ENCODE measurements at regions not wholly inside any gene's neighbourhood (a gene's known extent, or its start where the extent isn't known, plus 50 kb on each side); places are given as distances from the start of the nearest gene placed in this dataset.

DNA sequence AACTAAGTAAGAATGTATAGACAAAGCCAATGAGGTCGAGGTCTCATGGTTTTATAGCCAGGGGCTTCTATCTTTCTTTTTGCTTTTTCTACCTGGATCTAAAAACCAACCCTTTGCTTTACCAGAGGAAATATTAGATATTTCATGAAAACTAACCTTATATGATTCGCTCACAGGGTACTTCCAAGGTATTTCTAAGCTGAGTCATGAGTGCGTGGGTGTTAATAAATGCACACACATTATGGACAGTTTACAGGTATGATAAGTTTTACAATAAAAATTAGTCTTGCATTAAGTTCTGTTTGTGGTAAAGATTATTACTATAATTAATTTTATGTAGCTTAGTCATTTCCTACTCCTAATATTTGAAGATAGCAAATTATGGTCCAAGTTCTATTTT, 217.2 kb downstream of the CHRM3 start:
- DNase-seq, result no peak

DNA sequence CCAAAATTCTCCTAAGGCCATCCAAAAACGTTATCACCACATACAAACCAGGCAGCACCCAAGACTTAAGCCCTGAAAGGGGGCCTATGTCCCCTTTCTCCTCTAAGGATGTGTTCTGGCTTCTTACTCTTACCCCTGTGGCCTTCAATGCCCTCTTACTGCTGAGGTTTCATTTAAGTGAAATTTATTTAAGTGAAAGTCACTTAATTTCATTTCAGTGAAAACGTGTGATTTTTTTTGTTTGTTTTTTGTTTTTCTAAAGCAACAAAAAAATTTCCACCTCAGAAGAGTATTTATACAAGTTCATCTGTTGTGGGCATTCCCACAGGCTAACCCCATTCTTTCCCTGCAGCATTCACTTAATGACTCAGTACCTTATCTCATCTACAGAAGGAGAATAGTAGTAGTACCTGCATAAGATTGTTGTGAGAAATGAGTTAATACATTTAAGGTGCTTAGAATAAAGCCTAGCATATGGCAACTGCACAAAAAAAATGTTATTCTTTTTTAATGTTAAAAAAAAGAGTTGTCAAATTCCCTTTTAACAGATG, 220.6 kb downstream of the CHRM3 start:
- DNase-seq, result no peak

DNA sequence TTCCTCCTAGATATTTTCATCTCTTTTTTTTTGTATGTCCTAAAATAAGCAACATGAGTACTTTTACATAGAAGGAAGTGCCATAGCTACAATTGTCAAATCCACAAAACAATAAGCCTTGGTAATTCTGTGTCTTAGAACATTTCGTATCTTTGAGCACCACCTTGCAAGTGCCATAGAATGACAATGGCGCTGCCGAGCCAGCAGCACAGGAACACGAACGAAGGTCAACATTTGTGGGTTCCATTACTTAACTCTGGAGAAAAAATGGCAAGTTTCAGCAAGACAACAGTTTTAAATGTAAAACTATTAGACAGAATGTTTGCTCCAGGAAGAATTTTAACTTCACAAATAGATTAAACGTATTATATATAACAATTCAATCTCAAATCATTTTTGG, 222.1 kb downstream of the CHRM3 start:
- DNase-seq, result no peak

DNA sequence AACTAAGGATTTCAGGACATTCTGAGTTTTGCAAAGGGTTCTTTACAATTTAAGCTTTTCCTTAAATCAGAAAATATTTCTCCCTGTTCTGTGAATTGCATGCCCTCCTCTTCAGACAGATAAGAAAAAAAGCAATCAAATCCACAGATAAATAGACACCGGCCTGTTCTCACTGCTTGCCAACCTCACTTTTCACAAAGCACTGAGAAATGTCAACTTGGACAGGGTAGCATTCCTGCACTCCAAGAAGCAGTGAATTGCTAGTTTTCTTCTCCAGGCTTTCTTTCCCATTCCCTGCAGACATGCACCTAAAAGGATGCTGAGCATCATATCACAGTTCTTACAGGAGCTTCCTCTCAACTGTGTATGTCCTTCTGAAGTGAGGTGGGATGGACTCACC, 226.0 kb downstream of the CHRM3 start:
- DNase-seq, result no peak

DNA sequence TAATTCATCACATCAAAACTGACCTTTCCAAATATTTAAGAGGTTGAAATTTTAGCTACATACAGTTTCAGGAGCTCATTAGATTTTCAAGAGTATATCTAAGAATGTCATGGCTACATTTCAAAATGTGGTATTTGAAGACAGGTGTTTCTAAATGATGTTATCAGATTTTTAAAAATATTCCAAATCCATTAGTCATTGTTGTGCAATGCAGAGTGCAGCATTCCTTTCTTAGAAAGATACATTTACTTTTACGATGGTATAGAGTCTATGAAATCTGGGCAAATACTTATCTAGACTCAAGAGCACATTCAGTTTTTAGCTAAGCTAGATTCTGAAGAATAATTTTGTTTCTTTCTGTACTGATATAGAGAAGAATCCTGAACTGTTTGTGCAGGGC, 230.3 kb downstream of the CHRM3 start:
- DNase-seq, result no peak

DNA sequence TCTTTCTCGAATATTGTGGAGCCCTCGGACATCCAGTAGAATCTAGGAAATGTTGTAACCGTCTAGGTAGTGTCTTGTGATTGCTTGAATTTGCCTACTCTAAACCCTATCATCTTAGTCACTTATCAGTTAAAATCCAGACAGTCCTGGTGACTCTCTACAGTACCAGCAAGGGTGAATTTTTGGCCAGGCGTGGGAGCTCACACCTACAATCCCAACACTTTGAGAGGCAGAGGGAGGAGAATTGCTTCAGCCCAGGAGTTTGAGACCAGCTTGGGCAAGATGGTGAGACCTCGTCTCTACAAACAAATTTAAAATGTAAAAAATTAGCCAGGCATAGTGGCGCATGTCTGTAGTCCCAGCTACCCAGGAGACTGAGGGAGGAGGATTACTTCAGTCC, 230.9 kb downstream of the CHRM3 start:
- DNase-seq, result no peak

DNA sequence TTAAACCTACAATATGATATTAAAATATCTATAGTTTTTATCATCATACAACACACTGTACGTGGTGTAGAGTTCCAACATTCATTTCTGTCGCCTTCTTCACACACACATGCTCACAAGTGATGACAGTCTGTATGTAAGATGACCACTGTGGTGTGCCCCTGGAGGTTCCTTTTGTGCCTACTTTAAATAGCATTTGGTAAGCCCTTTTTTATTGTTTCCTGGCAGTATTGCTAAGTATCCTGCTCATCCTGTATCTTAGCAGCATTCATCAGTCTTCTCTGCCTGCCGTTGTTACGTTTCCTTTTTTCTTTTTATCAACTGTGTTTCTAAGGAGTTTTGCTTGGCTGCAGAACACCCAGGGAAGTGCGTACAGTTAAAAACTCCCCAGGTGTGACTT, 231.4 kb downstream of the CHRM3 start:
- DNase-seq, result no peak

DNA sequence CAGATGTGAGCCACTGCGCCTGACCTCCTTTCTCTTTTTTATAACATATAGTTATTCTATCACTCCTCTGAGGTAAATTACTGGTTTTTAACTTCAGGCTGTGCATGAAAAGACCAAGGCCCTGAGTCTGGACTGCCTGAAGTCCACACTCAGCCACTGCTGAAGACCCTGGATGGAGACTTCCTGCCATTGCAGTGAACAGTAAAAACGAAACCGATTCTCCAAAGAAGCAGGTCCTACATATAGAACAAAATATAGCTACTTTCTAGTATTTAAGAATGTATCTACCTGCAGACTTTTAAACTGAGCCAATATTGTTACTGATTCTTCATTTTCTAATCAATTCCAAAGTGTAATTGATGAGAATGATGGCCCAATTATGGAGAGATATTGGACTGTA, 232.8 kb downstream of the CHRM3 start:
- DNase-seq, result no peak

DNA sequence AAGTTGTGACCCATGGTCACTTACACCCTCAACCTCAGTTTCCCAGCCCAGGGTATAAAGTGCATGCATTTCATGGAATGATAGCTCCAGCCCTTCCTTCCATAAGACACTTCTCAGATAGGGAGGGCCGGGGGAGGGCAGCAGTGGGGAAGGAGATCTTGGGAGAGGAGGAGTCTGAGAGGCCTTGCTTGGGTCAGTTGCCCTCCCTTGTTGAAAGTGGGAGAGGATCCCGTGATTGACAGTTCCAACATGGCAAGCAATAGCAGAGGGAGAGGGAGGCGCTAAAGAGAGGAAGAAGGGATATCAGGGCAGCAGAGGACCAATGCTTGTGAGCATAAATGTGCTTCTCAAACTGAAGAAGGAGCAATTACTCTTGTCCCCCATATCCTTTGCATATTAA, 244.4 kb downstream of the CHRM3 start:
- no peak for DNase-seq

DNA sequence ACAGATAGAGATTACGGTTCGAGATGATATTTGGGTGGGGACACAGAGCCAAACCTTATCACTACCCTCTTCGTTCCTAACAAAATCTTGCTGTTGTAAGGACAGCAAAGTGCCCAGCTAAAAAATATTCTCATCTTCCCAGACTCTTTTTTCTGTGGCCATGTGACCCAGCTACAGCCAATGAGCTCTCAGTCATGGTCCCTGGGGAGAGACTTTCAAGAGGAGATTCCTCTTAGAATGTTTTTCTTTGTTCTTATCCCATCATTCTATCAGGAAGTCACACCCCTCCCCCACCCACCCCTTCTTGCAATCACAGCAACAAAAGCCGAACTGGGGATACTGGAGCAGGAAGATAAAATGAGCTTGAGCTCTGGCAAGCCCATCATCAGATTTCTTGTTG, 247.1 kb downstream of the CHRM3 start:
- no peak for DNase-seq

DNA sequence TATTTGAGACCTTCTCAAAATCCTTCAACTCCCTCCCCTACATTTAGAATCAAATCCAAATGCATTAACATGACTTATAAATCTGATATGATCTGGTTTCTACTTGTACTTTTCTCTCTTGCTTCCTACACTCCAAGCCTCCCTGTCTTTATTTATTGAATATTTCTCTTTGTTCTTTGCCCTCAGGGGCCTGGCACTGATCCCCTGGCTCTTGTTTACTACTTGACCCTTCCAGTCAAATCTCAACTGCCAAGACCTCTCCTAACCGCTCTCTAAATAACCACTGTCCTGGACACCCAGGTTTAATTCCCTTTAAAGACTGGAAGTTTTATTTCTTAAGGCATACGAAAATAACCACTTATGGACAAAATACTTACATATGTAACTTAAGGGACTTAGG, 248.9 kb downstream of the CHRM3 start:
- DNase-seq, result no peak

DNA sequence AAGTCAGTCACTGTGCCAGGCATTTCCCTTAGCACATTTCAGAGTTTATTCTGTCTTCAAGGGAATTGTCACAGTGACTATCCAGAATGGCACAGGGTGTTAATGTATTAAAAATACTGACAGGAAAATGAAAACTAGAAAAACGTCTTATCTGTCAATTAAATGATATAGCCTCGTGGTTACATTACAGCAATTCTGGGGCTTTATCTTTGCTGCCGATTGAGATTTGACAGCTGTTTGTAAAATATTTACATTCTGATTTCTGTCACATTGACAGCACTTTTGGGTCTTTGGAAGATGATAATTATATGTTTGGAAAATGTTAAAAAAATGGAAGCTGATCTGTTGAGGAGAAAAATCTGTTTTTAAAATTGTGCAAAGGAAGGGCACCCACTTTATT, 250.0 kb downstream of the CHRM3 start:
- DNase-seq, result no peak

DNA sequence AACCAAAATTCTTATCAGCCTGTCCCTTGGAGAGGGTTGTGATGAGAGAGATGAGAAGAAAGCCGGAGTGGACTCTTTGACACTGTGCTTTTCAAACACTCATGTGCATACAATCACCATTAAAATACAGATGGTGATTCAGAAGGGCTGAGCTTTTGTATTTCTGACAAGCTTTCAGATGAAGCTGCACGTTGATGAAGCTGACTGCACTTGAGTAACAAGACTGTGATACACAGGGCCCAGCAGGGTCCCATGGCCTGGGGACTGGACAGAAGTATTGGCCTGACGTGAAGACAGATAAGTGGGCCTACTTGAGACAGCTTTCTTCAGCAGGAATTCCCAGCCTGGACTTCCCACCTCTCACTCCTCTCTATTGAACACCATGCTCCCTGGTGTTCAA, 258.2 kb downstream of the CHRM3 start:
- no peak for DNase-seq

DNA sequence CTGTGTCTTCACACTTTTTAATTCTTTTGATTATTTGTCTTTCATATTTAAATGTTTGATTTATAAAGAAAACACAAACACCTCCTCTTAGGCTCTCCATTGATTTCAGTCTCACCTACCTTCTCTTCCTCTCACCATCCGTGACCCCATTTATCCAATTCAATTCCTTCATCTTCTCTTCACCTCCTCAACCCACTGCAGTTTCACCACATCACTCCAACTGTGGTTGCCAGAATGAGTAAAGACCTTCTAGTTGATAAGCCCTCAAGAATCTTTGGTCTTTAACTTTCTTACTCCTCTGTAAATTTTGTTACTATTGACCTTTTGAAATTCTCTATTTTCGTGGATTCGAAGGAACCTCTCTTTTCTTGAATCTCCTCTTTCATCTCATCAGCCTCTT, 260.7 kb downstream of the CHRM3 start:
- no peak for DNase-seq

DNA sequence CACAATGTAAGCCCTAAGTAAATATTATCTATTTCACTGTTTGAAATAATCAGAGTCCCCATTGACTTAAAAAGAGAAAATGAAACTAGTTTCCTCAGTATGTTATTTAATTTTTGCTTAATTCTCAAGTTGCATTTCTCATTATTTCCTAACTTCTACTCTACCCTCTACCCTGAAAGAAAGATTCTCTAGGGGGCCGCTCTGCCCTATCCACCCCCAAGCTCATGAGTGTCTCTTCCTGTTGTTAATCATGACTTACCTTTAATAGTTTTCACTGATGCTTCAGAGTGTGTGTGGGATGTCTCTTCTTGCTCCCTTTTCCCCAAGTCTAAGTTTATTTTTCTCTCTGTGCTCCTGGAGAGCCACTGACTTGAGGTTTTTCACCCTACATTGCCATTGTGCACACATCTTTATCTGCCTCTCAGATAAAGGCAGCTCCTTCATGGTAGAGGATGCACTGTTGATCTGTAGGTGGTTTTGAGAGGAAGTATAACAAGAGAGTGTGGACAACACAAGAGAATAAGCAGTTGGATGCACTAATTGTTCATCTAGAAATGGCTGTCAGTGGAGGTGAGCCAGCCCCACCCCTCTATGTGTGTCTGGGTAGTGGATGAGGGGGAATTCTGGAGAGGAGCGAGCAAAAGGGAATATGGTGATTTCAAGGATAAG, 261.7 kb downstream of the CHRM3 start:
- DNase-seq, result no peak

DNA sequence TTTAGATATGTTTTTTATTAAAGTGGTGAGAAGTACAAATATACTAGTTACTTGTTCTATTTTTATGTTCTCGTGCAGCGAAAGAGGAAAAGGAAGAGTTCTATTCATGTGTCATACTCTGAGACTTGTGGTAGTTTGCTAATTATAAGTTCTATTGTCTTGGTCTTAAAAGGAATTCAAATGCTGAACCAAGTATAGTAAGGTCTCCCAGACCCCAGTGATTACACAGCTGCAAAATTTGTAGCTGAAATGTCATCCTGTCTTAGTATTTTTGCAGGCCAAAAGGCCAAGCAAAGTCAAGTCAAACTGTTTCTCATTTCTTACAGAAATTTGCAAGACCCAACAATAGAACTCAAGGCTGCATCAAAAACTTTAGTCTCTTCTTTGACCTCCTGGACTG, 268.7 kb downstream of the CHRM3 start:
- peak in 1 of 4 experiments; percentile 23 for DNase-seq

DNA sequence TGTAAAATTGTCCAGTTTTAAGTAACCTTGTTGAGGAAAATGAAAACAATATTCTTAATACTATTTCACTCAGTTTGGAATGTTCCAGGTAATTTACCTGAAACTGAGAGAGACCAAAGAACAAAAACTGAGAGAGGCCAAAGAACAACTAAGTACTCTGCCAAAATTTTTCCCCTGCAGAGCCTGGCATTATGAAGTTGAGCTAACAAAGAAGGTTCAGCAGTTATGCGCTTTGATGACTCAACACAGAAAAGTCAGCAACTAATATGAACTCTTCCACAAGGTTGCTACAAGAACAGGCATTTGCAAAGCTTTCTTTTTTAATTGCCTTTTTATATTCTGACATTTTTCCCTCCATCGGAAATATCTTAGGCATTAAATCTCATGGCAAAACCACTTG, 270.9 kb downstream of the CHRM3 start:
- DNase-seq, result no peak

DNA sequence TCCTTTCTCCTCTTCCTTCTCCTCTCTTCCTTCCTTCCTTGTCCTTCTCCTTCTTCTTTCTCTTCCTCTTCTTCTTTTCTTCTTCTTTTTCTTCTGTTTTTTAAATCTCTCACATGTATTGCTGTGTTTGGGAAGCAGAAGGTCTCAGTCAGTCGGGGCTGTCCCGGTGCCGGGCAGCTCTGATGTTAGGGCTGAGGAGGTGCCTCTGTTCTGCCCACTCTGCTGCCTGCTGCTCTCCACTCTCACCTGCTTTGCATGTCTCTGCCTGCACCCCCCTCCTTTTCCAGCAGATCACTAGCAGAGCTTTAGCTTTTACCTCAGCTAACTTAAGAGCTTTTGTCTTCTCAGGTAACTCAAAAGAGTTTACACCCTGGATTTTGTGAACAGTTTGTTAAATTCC, 276.6 kb downstream of the CHRM3 start:
- no peak for DNase-seq

DNA sequence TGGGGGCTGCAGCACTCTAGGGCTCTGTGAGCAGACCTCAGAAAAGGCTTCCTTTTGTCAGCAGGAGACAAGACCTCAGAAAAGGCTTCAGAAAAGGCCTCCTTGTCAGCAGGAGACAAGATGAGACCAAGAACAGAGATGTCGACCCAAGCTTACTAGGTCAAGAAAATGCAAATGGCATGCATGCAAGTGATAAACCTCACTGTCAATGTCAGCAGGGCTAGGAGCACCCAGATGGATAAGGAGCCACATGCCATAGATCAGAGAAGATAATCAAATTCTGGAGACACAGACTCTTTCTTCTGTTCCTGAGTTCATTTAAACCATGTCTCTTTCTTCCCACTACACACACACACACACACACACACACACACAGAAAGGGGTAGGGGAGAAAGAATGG, 285.9 kb downstream of the CHRM3 start:
- no peak for DNase-seq

DNA sequence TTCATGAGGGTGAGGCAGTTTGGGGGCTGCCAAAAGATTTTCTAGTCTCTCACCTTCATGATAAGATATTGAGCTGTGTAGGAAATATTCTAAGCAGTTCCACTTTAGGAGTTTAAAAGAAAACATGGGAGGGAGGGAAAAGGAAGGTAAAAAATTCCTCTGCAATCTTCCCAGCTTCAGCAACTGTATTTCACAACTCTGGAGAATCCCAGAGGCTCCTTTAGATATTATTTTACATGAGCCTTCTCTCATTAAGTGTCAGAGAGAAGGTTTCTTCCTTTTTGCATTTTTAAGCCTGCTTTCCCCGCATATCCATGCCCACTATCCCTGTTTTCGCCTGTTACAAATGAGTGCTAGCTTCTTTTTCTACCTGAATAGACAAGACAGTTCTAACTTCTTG, 289.4 kb downstream of the CHRM3 start:
- DNase-seq, result no peak

DNA sequence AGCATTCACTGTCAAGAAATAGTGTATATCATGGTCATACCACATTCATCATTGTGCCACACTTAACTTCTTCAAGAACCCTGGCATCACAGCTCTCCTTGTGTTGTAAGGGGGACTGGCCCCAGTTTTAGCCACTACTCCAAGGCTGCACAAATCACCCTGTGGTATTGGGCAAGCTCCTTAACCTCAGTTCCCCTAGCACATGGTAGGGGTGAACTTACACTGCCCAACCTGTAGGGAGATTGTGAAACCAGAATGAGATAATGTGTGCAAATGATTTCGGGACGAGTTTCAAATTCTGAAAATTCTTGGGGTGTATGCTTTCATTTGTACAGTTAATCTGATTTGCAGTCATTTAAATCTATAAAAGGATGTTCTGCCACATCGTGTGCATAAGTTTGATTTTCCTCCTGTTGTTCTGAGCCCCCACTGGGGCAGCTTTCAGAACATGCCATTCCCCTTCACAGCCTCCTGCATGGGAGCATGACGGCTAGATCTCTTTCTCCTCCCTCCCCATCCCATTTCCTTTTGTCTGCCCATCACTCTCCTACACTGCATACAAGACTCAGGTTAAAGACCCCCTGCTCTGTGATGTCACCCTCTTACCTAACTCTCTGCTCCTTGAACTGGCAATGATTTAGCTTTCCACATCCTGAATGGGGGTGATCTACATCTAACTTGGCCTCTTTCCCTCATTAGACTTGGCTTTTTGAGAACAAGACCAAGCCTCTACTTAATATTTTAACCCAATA, 290.3 kb downstream of the CHRM3 start:
- DNase-seq, result peak in 2 of 4 experiments; percentile 3 to 4

DNA sequence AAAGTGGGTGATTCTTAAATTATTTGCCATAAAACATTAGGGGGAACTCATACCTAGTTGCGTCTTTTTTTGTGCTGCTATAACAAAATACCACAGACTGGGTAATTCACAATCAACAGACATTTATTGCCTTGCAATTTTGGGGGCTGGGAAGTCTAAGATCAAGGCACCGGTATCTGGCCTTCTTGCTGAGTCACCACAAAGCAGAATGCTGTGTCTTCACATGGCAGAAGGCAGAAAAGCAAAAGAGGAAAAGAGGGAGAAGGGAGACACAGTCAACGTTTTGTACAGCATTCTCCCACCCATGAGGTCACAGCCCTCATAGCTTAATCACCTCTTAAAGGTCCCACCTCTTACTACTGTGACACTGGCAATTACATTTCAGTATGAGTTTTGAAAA, 291.0 kb downstream of the CHRM3 start:
- no peak for DNase-seq

DNA sequence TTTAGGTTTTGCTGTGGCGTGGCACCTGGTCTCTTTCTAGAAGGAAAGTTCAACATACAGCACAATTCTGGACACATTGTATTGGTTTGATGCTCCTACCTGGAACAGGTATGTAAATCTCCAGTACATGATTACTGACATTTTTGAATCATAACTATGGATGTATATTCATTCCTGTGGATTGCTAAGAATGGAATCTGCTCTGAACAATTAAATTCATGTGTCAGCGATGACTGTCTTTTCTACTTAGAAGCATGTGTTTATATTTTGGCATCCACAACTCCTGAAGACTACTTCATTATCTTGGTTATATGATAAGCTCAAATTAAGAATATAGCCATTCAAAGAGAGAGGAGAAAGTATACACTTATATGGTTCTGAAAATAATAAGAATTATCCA, 291.8 kb downstream of the CHRM3 start:
- DNase-seq, result no peak

DNA sequence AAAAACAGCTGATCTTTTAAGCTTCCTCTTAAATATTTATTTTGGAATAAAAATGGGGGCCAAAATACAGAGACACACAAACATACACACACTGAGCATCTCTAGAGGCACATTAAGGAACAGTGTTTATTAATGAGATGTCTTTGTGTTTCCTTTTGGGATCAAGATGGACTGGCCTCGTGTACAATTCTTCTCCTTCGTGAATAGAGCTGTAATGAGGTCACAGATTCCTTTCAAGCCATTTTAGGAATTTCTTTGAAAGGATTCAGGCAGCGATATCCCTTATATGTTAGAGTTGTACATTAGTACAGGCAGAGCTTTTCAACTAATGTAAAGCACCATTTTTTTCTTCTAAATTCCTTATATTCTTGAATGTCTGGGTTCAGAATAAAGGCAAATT, 295.7 kb downstream of the CHRM3 start:
- no peak for DNase-seq

DNA sequence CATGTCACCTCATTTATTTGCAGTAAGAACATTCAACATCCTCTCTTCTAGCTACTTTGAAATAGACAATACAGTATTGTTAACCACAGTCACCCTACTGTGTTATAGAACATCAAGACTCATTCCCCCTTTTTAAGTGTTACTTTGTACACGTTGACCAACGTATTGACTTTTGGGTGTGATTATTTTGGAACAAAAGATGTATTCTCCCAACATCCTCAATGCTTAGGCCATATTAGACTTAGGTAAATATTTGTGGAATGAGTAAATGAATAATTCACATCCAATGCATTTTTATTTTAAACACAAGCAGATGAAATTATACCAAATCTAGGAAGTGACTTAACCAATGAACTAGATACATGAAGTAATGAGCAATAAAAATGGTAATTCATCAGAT, 296.6 kb downstream of the CHRM3 start:
- DNase-seq, result no peak
